ENCODE measurements at regions not wholly inside any gene's neighbourhood (a gene's known extent, or its start where the extent isn't known, plus 50 kb on each side); places are given as distances from the start of the nearest gene placed in this dataset.

- no peak for TF ChIP-seq ZNF398 (tag by site-specific recombination; IDR thresholded peaks at IDR 0.05)
- TF ChIP-seq ZNF138 (tag by site-specific recombination; IDR thresholded peaks at IDR 0.05; ENCODE audit: borderline replicate concordance): no peak
- peak; percentile 63; the same call in 1 of the 2 replicates for TF ChIP-seq SP7 (tag by site-specific recombination; IDR thresholded peaks at IDR 0.05)
- no peak for TF ChIP-seq ZNF202 (tag by site-specific recombination; IDR thresholded peaks at IDR 0.05; ENCODE audit: borderline replicate concordance)
- TF ChIP-seq KLF8 (tag by site-specific recombination; IDR thresholded peaks at IDR 0.05): no peak
- no peak for TF ChIP-seq ZNF416 (tag by site-specific recombination; IDR thresholded peaks at IDR 0.05)
- TF ChIP-seq ZNF449 (tag by site-specific recombination; IDR thresholded peaks at IDR 0.05): no peak
- no peak for TF ChIP-seq ZFP3 (tag by site-specific recombination; IDR thresholded peaks at IDR 0.05; ENCODE audit: low read depth)
- no peak for TF ChIP-seq AEBP2 (tag by site-specific recombination; IDR thresholded peaks at IDR 0.05; ENCODE audit: borderline replicate concordance)
- no peak for TF ChIP-seq ZNF266 (tag by site-specific recombination; IDR thresholded peaks at IDR 0.05; ENCODE audit: low read depth)
- TF ChIP-seq ZBTB20 (tag by site-specific recombination; IDR thresholded peaks at IDR 0.05): no peak
- no peak for TF ChIP-seq ZNF23 (tag by site-specific recombination; IDR thresholded peaks at IDR 0.05; ENCODE audit: borderline replicate concordance)
- no peak for TF ChIP-seq PBX3 (CRISPR knock-in tag; IDR thresholded peaks at IDR 0.05)
- no peak for TF ChIP-seq ZNF670 (tag by site-specific recombination; IDR thresholded peaks at IDR 0.05; ENCODE audit: low read depth)
- no peak for TF ChIP-seq SCRT2 (tag by site-specific recombination; IDR thresholded peaks at IDR 0.05)
- no peak for TF ChIP-seq INSM2 (tag by site-specific recombination; IDR thresholded peaks at IDR 0.05)
- TF ChIP-seq MYNN (tag by site-specific recombination; IDR thresholded peaks at IDR 0.05; ENCODE audit: borderline replicate concordance): no peak
- peak; percentile 79 for TF ChIP-seq ZFHX2 (tag by site-specific recombination; conservative IDR thresholded peaks at IDR 0.05)
- TF ChIP-seq BCL11A (tag by site-specific recombination; IDR thresholded peaks at IDR 0.05; ENCODE audit: low read depth): no peak
- 0 out of 2 replicates have a peak, but pooled peaks have one; percentile 26 for TF ChIP-seq KLF9 (tag by site-specific recombination; IDR thresholded peaks at IDR 0.05; ENCODE audit: low read depth)
- TF ChIP-seq ZNF544 (tag by site-specific recombination; IDR thresholded peaks at IDR 0.05): no peak
- TF ChIP-seq ZNF112 (tag by site-specific recombination; IDR thresholded peaks at IDR 0.05): no peak
- no peak for TF ChIP-seq HOXC10 (CRISPR knock-in tag; IDR thresholded peaks at IDR 0.05)
- TF ChIP-seq HOXD13 (CRISPR knock-in tag; IDR thresholded peaks at IDR 0.05; ENCODE audit: borderline replicate concordance): no peak
- no peak for TF ChIP-seq ZNF211 (tag by site-specific recombination; IDR thresholded peaks at IDR 0.05; ENCODE audit: low read depth)
- TF ChIP-seq ZBTB48 (tag by site-specific recombination; IDR thresholded peaks at IDR 0.05): no peak
- no peak for TF ChIP-seq ZNF155 (tag by site-specific recombination; IDR thresholded peaks at IDR 0.05)
- TF ChIP-seq ZNF660 (tag by site-specific recombination; IDR thresholded peaks at IDR 0.05): peak; percentile 97
- no peak for TF ChIP-seq ZNF280D (tag by site-specific recombination; IDR thresholded peaks at IDR 0.05)
- no peak for TF ChIP-seq IKZF3 (tag by site-specific recombination; IDR thresholded peaks at IDR 0.05)
Observed at GRCh38 chr13:40401911-40402776, 264.3 kb downstream of the FOXO1 start (continued).
